Ishikawa (cell line): ENCODE measurements at regions not wholly inside any gene's neighbourhood (a gene's known extent, or its start where the extent isn't known, plus 50 kb on each side); places are given as distances from the start of the nearest gene placed in this dataset.

Experiments used
- CEBPB ChIP-seq: IDR thresholded peaks from 2 replicates; pipeline ENCODE4 v1.6.1; 2012
- CREB1 ChIP-seq: IDR thresholded peaks from 2 replicates; pipeline ENCODE4 v1.6.1; 2012; ENCODE audit warnings: low read depth
- EGR1 ChIP-seq: IDR thresholded peaks from 2 replicates; pipeline ENCODE4 v1.6.1; 2012
- EP300 ChIP-seq: IDR thresholded peaks from 2 replicates; pipeline ENCODE4 v1.6.1; 2012; ENCODE audit warnings: borderline replicate concordance
- FOXM1 ChIP-seq: IDR thresholded peaks from 2 replicates; pipeline ENCODE4 v1.6.1; 2012; ENCODE audit warnings: low read depth, borderline replicate concordance
- MAX ChIP-seq: IDR thresholded peaks from 2 replicates; pipeline ENCODE4 v1.6.1; 2012
- NFIC ChIP-seq: IDR thresholded peaks from 2 replicates; pipeline ENCODE4 v1.6.1; 2012
- RAD21 ChIP-seq: IDR thresholded peaks from 2 replicates; pipeline ENCODE4 v1.6.1; 2012; ENCODE audit warnings: low read depth
- REST ChIP-seq: IDR thresholded peaks from 2 replicates; pipeline ENCODE4 v1.6.1; 2012; ENCODE audit warnings: low read depth, mild to moderate bottlenecking
- TAF1 ChIP-seq: IDR thresholded peaks from 2 replicates; pipeline ENCODE4 v1.6.1; 2012; ENCODE audit warnings: low read depth, mild to moderate bottlenecking
- TCF12 ChIP-seq: IDR thresholded peaks from 2 replicates; pipeline ENCODE4 v1.6.1; 2012; ENCODE audit warnings: low read depth
- TEAD4 ChIP-seq: IDR thresholded peaks from 2 replicates; pipeline ENCODE4 v1.6.1; 2012
- USF1 ChIP-seq: IDR thresholded peaks from 2 replicates; pipeline ENCODE4 v1.6.1; 2012
- YY1 ChIP-seq: IDR thresholded peaks from 2 replicates; pipeline ENCODE4 v1.6.1; 2012; ENCODE audit warnings: low read depth
- ZBTB7A ChIP-seq: IDR thresholded peaks from 2 replicates; pipeline ENCODE4 v1.6.1; 2012; ENCODE audit warnings: low read depth

GRCh38 chr5:121027636-121028035, 563.5 kb downstream of the PRR16 start:
- TF ChIP-seq TAF1: no peak
- no peak for TF ChIP-seq NFIC
- TF ChIP-seq CREB1: no peak
- no peak for TF ChIP-seq EP300
- no peak for TF ChIP-seq ZBTB7A
- no peak for TF ChIP-seq TCF12
- no peak for TF ChIP-seq CEBPB

- no peak for TF ChIP-seq NFIC
- TF ChIP-seq ZBTB7A: no peak
- TF ChIP-seq YY1: no peak
- TF ChIP-seq CREB1: no peak
- TF ChIP-seq TEAD4: no peak
- TF ChIP-seq RAD21: no peak
- TF ChIP-seq CEBPB: no peak
- TF ChIP-seq EGR1: no peak
- TF ChIP-seq USF1: no peak
- no peak for TF ChIP-seq TCF12
These were observed 565.6 kb downstream of the PRR16 start for GRCh38 chr5:121029536-121030245.

GRCh38 chr5:121031491-121031890, 567.4 kb downstream of the PRR16 start:
- TF ChIP-seq USF1: no peak
- TF ChIP-seq NFIC: no peak
- TF ChIP-seq MAX: no peak
- TF ChIP-seq EGR1: no peak
- TF ChIP-seq EP300: no peak
- TF ChIP-seq CEBPB: no peak
- TF ChIP-seq FOXM1: no peak
- no peak for TF ChIP-seq TAF1
- TF ChIP-seq CREB1: no peak
- no peak for TF ChIP-seq TEAD4
- no peak for TF ChIP-seq RAD21
- TF ChIP-seq TCF12: no peak
- no peak for TF ChIP-seq ZBTB7A
- TF ChIP-seq YY1: no peak
- no peak for TF ChIP-seq REST

- TF ChIP-seq EP300: no peak
- no peak for TF ChIP-seq USF1
- TF ChIP-seq RAD21: no peak
- TF ChIP-seq REST: no peak
- TF ChIP-seq FOXM1: no peak
- no peak for TF ChIP-seq CEBPB
- no peak for TF ChIP-seq CREB1
- no peak for TF ChIP-seq NFIC
- no peak for TF ChIP-seq MAX
These were observed 569.2 kb downstream of the PRR16 start for GRCh38 chr5:121033334-121033733.

- no peak for TF ChIP-seq EGR1
- no peak for TF ChIP-seq FOXM1
- no peak for TF ChIP-seq TCF12
- no peak for TF ChIP-seq YY1
- no peak for TF ChIP-seq TAF1
- no peak for TF ChIP-seq ZBTB7A
- no peak for TF ChIP-seq REST
These were observed 574.3 kb downstream of the PRR16 start for GRCh38 chr5:121038438-121038837.
